Skeletal muscle tissue (tissue), 3 donors: ENCODE measurements at regions not wholly inside any gene's neighbourhood (a gene's known extent, or its start where the extent isn't known, plus 50 kb on each side); places are given as distances from the start of the nearest gene placed in this dataset.
"Not testable (repeated sequence)": the region's sequence is repeated elsewhere in the genome, so short reads cannot be mapped to it uniquely, and the experiment has no call there.

Source experiments
- H3K27ac ChIP-seq: one replicate; pipeline ENCODE4 v1.7.0; 2013; ENCODE audit warnings: mild to moderate bottlenecking, low read depth, low read length, inconsistent platforms
- H3K27me3 ChIP-seq, 3 donors: one replicate each; pipeline ENCODE4 v1.7.0; 2013; ENCODE audit warnings: low read length in 3 of 3; ENCODE audit not compliant: control insufficient read depth in 3 of 3, insufficient read depth in 3 of 3
- H3K36me3 ChIP-seq, 3 donors: one replicate each; pipeline ENCODE4 v1.7.0; 2013; ENCODE audit warnings: low read length in 3 of 3; ENCODE audit not compliant: control insufficient read depth in 3 of 3, insufficient read depth in 3 of 3
- H3K4me1 ChIP-seq, 3 donors: one replicate each; pipeline ENCODE4 v1.7.0; 2013; ENCODE audit warnings: low read length in 3 of 3, mild to moderate bottlenecking in 3 of 3; ENCODE audit not compliant: control insufficient read depth in 3 of 3, insufficient read depth in 3 of 3
- H3K4me3 ChIP-seq, 3 donors: one replicate each; pipeline ENCODE4 v1.7.0; 2013; ENCODE audit warnings: low read length in 3 of 3
- H3K9ac ChIP-seq, 3 donors: one replicate each; pipeline ENCODE4 v1.7.0; 2013; ENCODE audit warnings: low read length in 3 of 3, mild to moderate bottlenecking in 3 of 3, moderate library complexity in 2 of 3, low read depth in 1 of 3
- H3K9me3 ChIP-seq, 3 donors: one replicate each; pipeline ENCODE4 v1.7.0; 2013; ENCODE audit warnings: low read length in 3 of 3; ENCODE audit not compliant: control insufficient read depth in 3 of 3
- donor health status: Osteomylitis.

DNA sequence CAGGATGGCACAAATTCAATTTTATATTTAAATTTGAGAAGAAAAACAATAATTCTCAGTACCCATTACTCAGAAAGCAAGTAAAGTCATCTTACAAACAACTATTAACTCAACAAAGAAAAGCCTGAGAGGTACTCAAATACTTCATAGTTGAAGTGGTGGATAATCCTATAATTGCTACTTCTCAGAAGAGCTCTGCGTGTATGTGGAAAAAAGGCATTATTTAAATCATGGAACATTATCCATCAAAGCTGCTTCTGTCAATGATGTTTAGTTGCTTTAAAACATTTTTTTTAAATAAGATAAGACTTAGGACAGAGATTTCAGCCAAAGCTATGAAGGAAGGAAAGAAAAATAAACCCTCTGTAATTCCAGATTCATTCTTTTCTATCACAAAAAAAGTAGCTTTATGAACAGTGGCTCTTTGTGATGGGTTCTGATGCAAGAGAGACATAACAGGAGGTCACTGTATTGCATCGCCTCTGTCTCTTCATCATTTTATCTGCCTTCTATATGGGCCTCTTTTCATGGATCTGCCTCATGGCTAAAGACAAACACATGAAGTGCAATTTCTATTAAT is 367.9 kb upstream of the SLC35B3 start:
- H3K4me1 ChIP-seq, result no peaks in the 10 kb centered on the region
- no peaks in the 10 kb centered on the region for H3K9me3 ChIP-seq
- H3K36me3 ChIP-seq, result no peaks in the 10 kb centered on the region
- no peaks in the 10 kb centered on the region for H3K27me3 ChIP-seq
- H3K9ac ChIP-seq, result no peak overlapping the region
- no peak overlapping the region for H3K27ac ChIP-seq
- no peak overlapping the region for H3K4me3 ChIP-seq

DNA sequence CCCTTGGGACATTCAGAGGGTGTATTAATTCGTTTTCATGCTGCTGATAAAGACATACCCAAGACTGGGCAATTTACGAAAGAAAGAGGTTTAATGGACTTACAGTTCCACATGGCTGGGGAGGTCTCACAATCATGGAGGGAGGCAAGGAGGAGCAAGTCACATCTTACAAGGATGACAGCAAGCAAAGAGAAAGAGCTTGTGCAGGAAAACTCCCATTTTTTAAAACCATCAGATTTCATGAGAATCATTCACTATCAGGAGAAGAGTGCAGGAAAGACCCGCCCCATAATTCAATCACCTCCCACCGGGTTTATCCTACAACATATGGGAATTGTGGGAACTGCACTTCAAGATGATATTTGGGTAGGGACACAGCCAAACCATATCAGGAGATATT is 367.1 kb upstream of the SLC35B3 start:
- H3K36me3 ChIP-seq, H3K9me3 ChIP-seq, H3K4me3 ChIP-seq, H3K27ac ChIP-seq, H3K9ac ChIP-seq, H3K4me1 ChIP-seq, H3K27me3 ChIP-seq: not testable (repeated sequence)

DNA sequence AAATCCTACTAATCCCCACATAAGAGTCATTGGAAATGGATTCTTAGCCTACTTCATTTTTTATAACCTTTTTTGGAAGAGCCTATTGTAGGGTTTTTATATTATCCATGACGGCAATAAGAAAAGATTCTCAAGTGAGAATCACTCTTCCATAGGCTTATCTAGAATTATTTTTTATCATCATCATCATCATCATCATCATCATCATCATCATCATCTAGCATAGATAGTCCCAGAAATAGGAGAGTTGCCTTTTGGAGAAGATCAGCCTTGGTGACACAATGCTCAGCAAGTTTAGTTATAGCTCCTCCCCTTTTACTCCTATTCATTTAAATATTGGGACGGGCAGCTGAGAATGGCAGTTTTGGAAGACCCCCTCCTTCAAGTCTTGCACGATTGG is 359.1 kb upstream of the SLC35B3 start:
- Histone ChIP-seq H3K4me3 (no peak overlapping the region), H3K36me3 (no peaks in the 10 kb centered on the region), H3K27ac (no peak overlapping the region), H3K9ac (no peak overlapping the region), H3K4me1 (no peaks in the 10 kb centered on the region), H3K27me3 (no peaks in the 10 kb centered on the region), H3K9me3 (no peaks in the 10 kb centered on the region)

DNA sequence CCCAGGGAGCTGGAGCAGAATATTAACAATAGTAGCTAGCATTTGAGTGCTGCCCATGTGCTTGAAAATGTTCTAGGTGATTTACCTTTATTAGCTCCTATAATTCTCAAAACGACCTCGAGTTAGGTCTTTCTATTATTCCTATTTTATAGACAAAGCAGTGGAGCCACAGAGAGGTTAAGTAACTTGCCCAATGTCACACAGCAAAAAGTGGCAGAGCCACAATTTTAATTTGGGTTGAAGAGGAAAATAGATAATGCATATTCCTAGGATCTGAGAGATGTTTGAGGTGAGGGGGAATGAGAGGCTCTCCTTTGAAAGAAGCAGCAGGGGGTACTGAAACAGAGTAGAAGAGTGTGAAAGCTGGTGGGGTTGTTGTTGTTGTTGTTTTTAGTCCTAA is 354.5 kb upstream of the SLC35B3 start:
- Histone ChIP-seq H3K9me3 (no peaks in the 10 kb centered on the region), H3K9ac (no peak overlapping the region), H3K27ac (no peak overlapping the region), H3K4me1 (no peaks in the 10 kb centered on the region), H3K4me3 (no peak overlapping the region), H3K36me3 (no peaks in the 10 kb centered on the region), H3K27me3 (no peaks in the 10 kb centered on the region)

DNA sequence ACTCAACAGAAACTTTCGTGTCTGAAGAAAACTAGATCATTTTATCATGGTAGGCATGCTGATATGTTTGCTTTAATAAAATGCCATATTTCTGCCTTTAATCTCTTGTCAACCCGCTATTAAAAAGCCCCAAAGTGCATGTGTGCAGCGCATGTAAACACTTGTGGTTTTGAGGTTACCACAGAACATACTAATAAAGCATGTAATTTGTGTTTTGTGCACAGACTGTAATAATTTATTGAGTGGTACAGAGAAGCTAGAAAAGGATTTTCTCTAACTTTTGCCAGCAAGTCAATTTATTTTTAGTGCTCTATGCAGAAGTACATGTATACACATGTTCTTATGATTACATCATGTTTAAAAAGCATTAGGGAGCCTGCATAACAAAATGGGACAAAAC is 349.9 kb upstream of the SLC35B3 start:
- no peaks in the 10 kb centered on the region for H3K27me3 ChIP-seq
- no peaks in the 10 kb centered on the region for H3K9me3 ChIP-seq
- no peak overlapping the region for H3K9ac ChIP-seq
- H3K36me3 ChIP-seq, result no peaks in the 10 kb centered on the region
- no peaks in the 10 kb centered on the region for H3K4me1 ChIP-seq
- no peak overlapping the region for H3K4me3 ChIP-seq
- H3K27ac ChIP-seq, result no peak overlapping the region

DNA sequence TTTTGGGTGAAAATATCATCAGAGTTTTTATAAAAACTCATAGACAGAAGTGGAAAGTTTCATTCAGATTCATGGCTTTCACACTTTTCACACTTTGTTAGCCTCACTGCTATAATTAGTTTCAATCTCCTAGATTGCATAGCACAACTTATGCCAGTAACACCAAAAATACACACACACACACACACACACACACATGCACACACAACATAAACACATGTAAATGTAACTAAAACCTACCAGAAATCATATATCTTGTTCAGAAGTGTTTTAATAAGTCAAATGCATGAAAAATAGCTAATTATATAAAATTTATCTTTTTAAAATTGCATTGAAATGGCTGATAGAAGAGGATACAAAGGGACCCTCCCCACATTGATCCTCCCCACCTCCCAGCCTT is 347.8 kb upstream of the SLC35B3 start:
- Histone ChIP-seq H3K36me3 (no peaks in the 10 kb centered on the region), H3K27me3 (no peaks in the 10 kb centered on the region), H3K4me3 (no peak overlapping the region), H3K9ac (no peak overlapping the region), H3K9me3 (no peaks in the 10 kb centered on the region), H3K27ac (no peak overlapping the region), H3K4me1 (no peaks in the 10 kb centered on the region)

DNA sequence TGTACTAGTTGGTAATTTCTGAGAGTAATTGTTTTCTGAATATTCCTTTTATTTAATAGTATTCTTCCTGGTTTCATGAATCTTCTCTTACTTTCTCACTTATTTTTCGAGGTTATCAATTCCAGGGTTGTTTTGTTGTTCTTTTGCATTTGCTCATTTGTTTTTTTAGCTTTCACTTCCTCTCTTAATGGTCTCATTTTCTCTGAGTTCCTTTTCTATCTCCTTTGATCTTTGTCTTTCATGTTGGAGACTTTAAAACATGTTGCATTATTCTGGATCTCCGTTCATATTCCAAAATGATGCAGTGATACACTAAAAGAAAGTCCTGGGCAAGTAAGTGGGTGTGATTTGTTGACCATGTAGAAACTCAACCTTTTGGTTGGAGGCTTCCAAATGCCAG is 345.3 kb upstream of the SLC35B3 start:
- no peaks in the 10 kb centered on the region for H3K9me3 ChIP-seq
- no peak overlapping the region for H3K4me3 ChIP-seq
- no peak overlapping the region for H3K9ac ChIP-seq
- no peaks in the 10 kb centered on the region for H3K4me1 ChIP-seq
- no peaks in the 10 kb centered on the region for H3K36me3 ChIP-seq
- H3K27me3 ChIP-seq, result no peaks in the 10 kb centered on the region
- no peak overlapping the region for H3K27ac ChIP-seq

DNA sequence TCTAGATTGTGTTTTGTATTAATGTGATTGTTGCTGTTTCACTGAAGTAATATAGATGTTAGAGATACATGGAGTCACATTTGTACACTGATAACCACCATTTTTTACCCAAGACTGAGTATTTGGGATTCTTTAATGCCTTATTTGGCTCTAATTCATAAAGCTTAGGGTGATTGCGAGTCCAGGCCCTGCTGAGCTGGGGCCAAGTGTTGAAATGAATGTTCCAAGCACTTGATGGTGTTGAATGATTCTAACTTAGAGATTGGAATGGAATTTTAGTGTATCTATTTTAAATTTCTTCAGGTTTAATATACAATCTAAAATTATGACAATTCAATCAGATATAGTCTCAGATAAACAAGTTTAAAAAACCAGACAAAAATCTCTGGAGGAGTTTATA is 329.4 kb upstream of the SLC35B3 start:
- no peak overlapping the region for H3K9ac ChIP-seq
- H3K4me1 ChIP-seq, result no peaks in the 10 kb centered on the region
- H3K27ac ChIP-seq, result no peak overlapping the region
- no peaks in the 10 kb centered on the region for H3K27me3 ChIP-seq
- H3K9me3 ChIP-seq, result no peaks in the 10 kb centered on the region
- H3K36me3 ChIP-seq, result no peaks in the 10 kb centered on the region
- H3K4me3 ChIP-seq, result no peak overlapping the region

DNA sequence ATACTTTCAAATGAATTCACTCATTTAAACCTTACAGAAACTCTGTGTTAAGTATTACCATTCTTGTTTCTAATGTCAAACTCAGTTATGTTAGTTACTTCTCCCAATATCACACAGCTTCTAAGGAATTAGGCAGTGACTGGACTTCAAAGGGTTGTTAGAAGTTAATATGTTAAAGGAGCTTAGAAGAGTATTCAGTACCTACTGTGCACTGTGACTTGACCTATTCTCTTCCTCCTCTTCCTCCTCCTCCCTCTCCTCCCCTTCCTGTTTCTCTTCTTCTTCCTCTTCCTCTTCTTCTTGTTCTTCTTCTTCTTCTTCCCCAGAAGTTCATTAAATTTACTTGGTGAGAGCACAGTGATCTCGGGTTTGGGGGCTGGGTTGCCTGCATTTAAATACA is 325.6 kb upstream of the SLC35B3 start:
- no peaks in the 10 kb centered on the region for H3K27me3 ChIP-seq
- no peaks in the 10 kb centered on the region for H3K36me3 ChIP-seq
- no peak overlapping the region for H3K4me3 ChIP-seq
- H3K4me1 ChIP-seq, result no peaks in the 10 kb centered on the region
- H3K9me3 ChIP-seq, result no peaks in the 10 kb centered on the region
- H3K9ac ChIP-seq, result no peak overlapping the region
- H3K27ac ChIP-seq, result no peak overlapping the region

DNA sequence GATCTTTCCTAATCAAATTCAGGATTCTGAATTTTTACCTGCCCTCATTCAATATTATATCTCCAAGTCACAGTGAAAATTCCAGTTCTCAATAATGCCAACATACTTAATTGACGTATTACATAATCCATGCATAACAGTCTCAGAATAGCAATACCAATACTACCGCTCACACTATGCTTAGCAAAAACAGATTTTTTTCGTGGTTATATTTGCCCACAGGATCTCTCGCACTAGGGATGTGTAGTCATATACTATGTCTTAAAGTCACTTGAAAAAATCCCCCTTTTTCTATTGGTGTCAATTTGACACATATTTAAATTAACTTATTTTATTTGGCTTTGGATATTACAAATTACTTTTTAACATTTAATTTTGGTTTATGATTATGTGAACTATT is 323.1 kb upstream of the SLC35B3 start:
- H3K27ac ChIP-seq, result no peak overlapping the region
- H3K9ac ChIP-seq, result no peak overlapping the region
- H3K9me3 ChIP-seq, result no peaks in the 10 kb centered on the region
- H3K36me3 ChIP-seq, result no peaks in the 10 kb centered on the region
- H3K4me1 ChIP-seq, result no peaks in the 10 kb centered on the region
- no peaks in the 10 kb centered on the region for H3K27me3 ChIP-seq
- H3K4me3 ChIP-seq, result no peak overlapping the region

DNA sequence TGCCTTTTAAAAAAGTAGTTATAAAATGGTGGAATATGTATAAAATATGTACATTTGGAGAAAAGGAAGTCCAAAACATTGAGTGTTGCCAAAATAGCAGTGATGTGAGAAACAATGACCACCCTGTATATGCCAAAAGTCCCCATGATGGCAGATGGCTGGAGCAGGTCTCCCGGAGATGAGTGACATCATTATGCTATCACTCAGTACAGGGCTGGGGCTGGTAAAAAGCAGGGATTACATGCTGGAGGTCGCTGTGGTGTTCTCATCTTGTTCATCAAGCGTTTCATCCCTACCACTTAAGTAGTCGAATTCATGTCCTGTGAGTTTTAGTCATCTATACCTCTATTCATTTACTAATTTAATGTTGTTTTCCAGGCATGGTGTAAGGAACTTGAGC is 315.3 kb upstream of the SLC35B3 start:
- H3K27ac ChIP-seq, result no peak overlapping the region
- H3K4me1 ChIP-seq, result no peaks in the 10 kb centered on the region
- no peaks in the 10 kb centered on the region for H3K36me3 ChIP-seq
- H3K27me3 ChIP-seq, result no peaks in the 10 kb centered on the region
- no peak overlapping the region for H3K9ac ChIP-seq
- H3K4me3 ChIP-seq, result no peak overlapping the region
- H3K9me3 ChIP-seq, result no peaks in the 10 kb centered on the region
